NB4 (cell line): ENCODE measurements at regions not wholly inside any gene's neighbourhood (a gene's known extent, or its start where the extent isn't known, plus 50 kb on each side); places are given as distances from the start of the nearest gene placed in this dataset.

Experiments
- DNase-seq: peaks from one replicate; pipeline ENCODE4 v3.0.0; 2010; ENCODE audit warnings: low read depth
- H3K4me3 ChIP-seq: one replicate; pipeline ENCODE4 v1.5.1; 2011; ENCODE audit warnings: mild to moderate bottlenecking, low read depth, low read length, moderate library complexity
- CTCF ChIP-seq: IDR thresholded peaks from one replicate; pipeline ENCODE4 v1.5.1; 2012; ENCODE audit warnings: low read depth, low read length
- MYC ChIP-seq: IDR thresholded peaks from 2 replicates; pipeline ENCODE4 v1.6.1; 2011; ENCODE audit warnings: low read depth, low read length
- POLR2A ChIP-seq: IDR thresholded peaks from 2 replicates; pipeline ENCODE4 v1.6.1; 2011; ENCODE audit warnings: mild to moderate bottlenecking; ENCODE audit not compliant: insufficient read length; ENCODE audit errors: extremely low read depth
- TF ChIP-seq, protein P1 (sequence below): IDR thresholded peaks from 2 replicates; pipeline ENCODE4 v1.6.1; 2011; ENCODE audit warnings: low read depth, low read length

GRCh38 chr10:31582365-31583052 lies 263.5 kb downstream of the ZEB1 start:
- no peak overlapping the region for H3K4me3 ChIP-seq
- TF ChIP-seq, protein P1, sequence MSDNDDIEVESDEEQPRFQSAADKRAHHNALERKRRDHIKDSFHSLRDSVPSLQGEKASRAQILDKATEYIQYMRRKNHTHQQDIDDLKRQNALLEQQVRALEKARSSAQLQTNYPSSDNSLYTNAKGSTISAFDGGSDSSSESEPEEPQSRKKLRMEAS, result no peak
- TF ChIP-seq POLR2A, result no peak
- no peak for TF ChIP-seq MYC
- TF ChIP-seq CTCF, result no peak
- no peak for DNase-seq

DNA sequence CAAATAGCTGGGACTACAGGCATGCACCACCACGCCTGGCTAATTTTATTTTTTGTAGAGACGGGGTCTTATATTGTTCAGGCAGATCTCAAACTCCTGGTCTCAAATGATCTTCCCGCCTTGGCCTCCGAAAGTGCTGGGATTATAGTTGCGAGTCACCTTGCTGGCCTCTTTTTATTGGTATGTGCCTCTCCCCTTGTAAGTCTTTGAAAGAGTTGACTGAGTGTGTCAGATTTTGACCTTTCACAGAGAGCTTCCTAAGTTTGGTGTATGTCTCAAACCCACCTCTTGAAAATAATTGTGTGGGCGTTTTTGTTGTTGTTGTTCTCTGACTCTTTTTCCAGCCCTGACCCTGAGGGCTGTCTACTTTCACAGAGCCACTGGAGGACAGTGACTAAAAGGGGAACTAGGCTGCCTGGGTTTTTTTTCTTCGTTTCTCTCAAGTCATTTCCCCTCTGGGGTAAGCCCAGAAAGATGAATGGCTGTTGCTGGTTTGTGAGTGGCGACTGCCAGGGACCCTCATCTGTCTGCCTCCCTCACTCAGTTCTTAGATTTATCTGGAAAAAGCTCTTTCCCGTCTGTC lies 262.8 kb downstream of the ZEB1 start:
- no peak overlapping the region for H3K4me3 ChIP-seq
- TF ChIP-seq CTCF, result no peak
- TF ChIP-seq MYC, result no peak
- TF ChIP-seq, protein P1, result no peak
- TF ChIP-seq POLR2A, result no peak
- peak; percentile 59 for DNase-seq

- no peak for DNase-seq
- TF ChIP-seq, protein P1, result no peak
- TF ChIP-seq POLR2A (no peak), MYC (no peak), CTCF (no peak)
Measured at GRCh38 chr10:31580646-31581045, 261.6 kb downstream of the ZEB1 start.

More at GRCh38 chr10:31580646-31581045, 261.6 kb downstream of the ZEB1 start:
- no peak overlapping the region for H3K4me3 ChIP-seq
